MG63 (cell line): ENCODE measurements at regions not wholly inside any gene's neighbourhood (a gene's known extent, or its start where the extent isn't known, plus 50 kb on each side); places are given as distances from the start of the nearest gene placed in this dataset.
A peak's percentile ranks its signal among the peaks of the same experiment; 100 is the strongest.
"Not testable (repeated sequence)": the region's sequence is repeated elsewhere in the genome, so short reads cannot be mapped to it uniquely, and the experiment has no call there.

Experiments used
- DNase-seq: peaks from one replicate; pipeline ENCODE4 v3.0.0-alpha.2; 2020
- H3K27me3 ChIP-seq: fragments of 250-450 bp; sonication (Bioruptor Pico); 2 replicates; pipeline ENCODE4 v1.5.1; 2020; ENCODE audit warnings: mild to moderate bottlenecking, moderate library complexity
- H3K36me3 ChIP-seq: fragments of 250-450 bp; sonication (Bioruptor Pico); 2 replicates; pipeline ENCODE4 v1.5.1; 2020; ENCODE audit warnings: mild to moderate bottlenecking, moderate library complexity
- H3K4me3 ChIP-seq: fragments of 250-450 bp; sonication (Bioruptor Pico); 2 replicates; pipeline ENCODE4 v1.5.1; 2020; ENCODE audit warnings: mild to moderate bottlenecking, moderate library complexity
- H3K9me3 ChIP-seq: fragments of 250-450 bp; sonication (Bioruptor Pico); 2 replicates; pipeline ENCODE4 v1.5.1; 2020; ENCODE audit warnings: mild to moderate bottlenecking, moderate library complexity

DNA sequence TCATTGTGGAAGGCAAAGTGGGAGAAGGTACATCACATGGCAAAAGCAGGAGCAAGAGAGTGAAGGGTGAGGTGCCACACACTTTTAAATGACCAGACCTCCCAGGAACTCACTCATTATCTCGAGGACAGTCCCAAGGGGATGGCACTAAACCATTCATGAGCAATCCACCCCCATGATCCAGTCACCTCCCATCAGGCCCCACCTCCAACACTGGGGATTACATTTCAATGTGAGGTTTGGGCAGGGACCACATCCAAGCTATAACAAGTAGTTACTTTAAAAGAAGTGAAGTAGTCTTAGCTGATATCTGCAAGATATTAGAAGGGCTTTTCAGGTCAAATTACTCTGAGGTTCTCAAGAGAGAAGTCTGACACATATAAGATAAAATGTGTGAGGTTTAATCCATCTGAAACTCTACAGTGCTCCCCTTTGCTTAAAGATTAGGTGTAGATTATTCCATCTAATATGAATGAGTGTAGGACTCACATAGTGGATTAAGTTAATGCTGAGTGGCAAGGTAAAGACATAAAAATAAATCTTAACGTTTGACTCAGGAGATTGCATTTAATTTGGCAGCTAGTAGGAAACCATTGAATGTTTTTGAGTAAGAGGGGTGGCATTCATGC lies 130.8 kb downstream of the TMX1 start:
- DNase-seq: no peak
- Histone ChIP-seq H3K36me3 (no peaks in the 10 kb centered on the region), H3K27me3 (no peaks in the 10 kb centered on the region), H3K9me3 (no peaks in the 10 kb centered on the region), H3K4me3 (no peak overlapping the region)

DNA sequence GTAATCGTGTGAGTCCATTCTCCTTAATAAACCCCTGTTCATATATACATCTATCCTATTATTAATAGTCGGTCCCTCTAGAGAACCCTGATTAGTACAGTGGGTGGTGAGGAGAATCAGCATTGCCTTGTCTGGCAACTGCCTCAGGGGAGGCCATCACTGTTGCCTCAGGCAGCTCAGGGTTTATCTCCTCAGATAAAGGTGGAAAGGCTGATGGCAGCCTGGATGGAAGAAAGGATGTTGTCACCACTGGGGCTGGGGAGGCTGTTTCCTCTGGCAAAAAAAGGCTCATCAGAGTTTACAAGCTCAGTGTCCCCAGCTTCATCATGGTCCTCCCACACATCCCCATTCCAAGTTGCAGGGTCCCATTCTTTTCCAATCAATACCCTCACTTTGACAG lies 137.1 kb downstream of the TMX1 start:
- not testable (repeated sequence) for H3K9me3 ChIP-seq, DNase-seq, H3K4me3 ChIP-seq, H3K27me3 ChIP-seq, H3K36me3 ChIP-seq

DNA sequence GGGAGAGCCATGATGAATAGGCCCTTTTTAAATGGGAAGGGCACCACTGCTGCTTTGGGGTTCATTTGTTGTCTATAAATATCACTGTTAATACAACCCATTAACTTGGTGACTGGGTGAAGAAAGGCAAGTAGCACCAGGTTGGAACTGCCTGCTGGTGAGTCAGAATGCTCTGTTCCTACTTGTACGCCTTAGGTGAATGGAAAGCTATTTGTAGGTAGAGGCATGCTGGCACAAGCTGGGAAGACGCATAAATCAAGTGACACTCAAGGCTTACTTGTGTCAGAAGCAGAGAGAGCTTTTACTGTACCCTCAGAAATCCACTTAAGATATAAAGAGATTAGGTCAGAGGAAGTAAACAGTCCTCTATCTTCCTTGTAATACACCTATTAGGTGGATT lies 142.5 kb downstream of the TMX1 start:
- no peaks in the 10 kb centered on the region for H3K36me3 ChIP-seq
- no peaks in the 10 kb centered on the region for H3K9me3 ChIP-seq
- no peak overlapping the region for H3K4me3 ChIP-seq
- no peak for DNase-seq
- H3K27me3 ChIP-seq: no peaks in the 10 kb centered on the region

DNA sequence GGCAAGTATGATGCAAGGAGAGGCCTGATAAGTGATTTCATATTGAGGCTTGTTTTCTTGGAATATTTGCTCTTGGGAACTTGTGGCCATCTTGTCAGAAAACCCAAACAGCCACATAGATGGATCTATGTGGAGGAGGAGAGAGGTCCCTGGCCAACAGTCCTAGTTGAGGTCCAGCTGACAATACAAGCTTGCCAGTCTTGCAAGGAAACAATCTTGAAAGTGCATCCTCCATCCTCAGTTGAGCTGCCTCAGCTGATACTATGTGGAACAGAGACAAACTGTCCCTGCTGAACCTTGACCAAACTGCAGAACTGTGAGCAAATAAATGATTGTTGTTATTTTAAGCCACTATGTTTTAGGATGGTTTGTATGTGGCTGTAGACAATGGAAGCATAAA lies 146.4 kb downstream of the TMX1 start:
- no peaks in the 10 kb centered on the region for H3K27me3 ChIP-seq
- no peaks in the 10 kb centered on the region for H3K36me3 ChIP-seq
- no peak overlapping the region for H3K4me3 ChIP-seq
- DNase-seq: no peak
- H3K9me3 ChIP-seq: no peaks in the 10 kb centered on the region

DNA sequence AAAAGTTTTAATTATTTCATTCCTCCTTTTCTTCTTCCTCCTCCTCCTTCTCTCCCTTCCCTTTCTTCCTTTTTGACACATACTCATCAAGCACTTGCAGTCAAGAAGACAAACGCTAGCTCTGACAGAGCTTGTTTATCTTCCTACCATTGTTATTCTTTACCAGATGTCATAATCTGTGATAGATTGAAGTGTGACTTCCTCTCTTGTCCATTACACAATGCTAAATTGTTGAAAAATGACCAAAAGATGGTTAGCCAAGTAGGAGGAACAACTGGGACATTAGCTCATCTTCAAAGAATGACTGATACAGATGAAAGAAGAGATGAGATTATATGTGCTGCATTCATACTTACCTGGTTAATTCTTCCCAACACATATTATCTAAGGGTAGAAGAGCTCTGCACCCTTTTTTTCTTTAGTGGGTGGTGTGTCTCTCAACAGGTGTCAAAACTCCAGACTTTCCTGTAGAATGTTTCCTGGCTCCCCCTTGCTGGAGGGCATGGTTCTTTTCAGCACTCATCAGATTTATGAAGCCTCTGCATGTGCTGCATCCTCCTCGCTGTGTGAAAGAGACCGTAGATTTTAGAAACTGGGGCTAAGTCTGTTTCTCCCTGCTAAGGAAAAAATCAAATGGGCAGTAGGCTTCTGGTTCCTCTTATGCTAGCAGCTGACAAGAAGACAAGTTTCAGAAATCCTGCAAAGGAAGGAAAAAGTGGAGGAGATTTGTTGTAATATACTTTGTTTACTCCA lies 147.1 kb downstream of the TMX1 start:
- Histone ChIP-seq H3K36me3 (no peaks in the 10 kb centered on the region), H3K9me3 (no peaks in the 10 kb centered on the region), H3K4me3 (no peak overlapping the region), H3K27me3 (no peaks in the 10 kb centered on the region)
- no peak for DNase-seq

DNA sequence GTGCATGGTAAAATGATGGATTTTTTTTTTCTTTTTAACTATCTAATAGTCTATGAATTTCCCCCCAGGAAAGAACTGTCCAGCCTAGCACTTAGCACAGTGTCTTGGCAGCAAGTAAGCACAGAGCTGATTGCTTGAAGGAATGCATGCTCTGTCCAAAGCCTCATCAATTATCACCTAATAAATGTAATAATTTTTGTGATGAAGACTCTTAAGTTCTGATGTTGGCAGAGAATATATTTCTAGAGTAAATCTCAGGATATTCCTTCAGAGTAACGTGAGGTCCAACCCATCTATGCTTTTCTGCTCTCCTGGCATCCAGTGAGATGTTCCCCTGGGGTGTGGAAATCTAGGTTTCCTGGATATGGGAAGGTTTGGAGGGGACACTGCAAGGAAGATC lies 152.4 kb downstream of the TMX1 start:
- Histone ChIP-seq H3K27me3 (no peaks in the 10 kb centered on the region), H3K36me3 (no peaks in the 10 kb centered on the region), H3K4me3 (no peak overlapping the region), H3K9me3 (no peaks in the 10 kb centered on the region)
- no peak for DNase-seq

DNA sequence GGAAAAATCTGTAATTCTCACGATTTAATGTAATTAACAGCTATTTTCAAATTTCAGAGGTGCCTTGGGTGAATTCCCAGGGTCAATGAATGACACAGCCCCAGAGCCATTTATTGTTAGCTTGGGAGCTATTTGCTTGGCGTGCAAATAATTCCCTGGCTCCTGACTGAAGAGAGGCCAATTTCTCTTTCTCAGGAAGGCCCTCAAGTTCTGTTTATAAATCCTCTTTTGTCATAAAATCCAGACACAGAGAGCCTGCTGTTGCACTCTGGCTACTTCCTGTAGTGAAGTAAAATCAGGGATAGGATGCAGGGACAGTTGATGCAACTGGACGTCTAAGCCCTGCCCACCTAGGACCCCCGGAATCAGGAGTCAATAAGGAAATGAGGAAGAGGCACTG lies 154.3 kb downstream of the TMX1 start:
- H3K36me3 ChIP-seq: no peaks in the 10 kb centered on the region
- H3K4me3 ChIP-seq: no peak overlapping the region
- DNase-seq: no peak
- H3K27me3 ChIP-seq: no peaks in the 10 kb centered on the region
- no peaks in the 10 kb centered on the region for H3K9me3 ChIP-seq

DNA sequence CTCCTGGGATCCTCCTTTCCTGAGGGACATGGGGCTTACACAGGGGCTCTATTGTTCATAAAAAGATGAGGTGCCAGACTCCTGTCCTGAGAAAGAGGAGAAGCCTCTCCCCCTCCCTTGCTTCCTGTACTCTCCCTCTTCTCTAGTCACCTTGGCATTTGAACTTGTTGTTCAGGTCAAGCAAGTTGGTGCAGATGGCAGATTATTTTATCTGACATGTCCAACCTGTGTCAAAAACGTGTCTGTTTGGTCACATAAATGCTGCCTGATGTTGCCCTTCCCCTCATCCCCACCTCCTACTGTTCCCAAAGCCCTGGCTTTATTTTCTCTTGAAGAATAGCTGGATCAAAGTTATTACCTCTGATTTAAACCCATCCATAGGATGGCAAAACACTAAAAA lies 154.8 kb downstream of the TMX1 start:
- Histone ChIP-seq H3K27me3 (no peaks in the 10 kb centered on the region), H3K4me3 (no peak overlapping the region), H3K9me3 (no peaks in the 10 kb centered on the region), H3K36me3 (no peaks in the 10 kb centered on the region)
- no peak for DNase-seq

DNA sequence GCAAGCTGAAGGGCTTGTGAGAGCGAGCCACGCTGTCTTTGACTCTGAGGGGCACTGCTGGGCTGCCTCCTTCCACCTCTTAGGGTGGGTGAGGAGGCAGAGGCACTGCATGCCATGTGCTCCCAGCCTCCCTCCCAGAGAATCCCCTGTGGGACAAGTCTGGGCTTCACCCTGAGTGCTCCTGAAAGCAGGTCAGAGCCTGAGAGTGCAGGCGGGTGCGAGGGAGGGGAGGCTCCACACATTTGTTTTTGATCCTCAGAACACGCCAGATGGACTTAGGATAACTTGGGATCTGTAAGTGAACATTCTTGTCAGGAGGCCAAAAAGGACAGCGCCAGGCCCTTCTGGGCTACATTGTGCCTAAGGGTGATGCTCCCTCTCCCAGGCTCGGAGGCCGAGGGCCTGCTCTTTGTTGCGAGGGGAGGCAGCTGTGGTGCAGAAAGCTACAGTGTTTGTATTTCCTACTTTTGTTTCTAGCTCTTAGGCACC lies 155.4 kb downstream of the TMX1 start:
- Histone ChIP-seq H3K9me3 (no peaks in the 10 kb centered on the region), H3K36me3 (no peaks in the 10 kb centered on the region), H3K27me3 (no peaks in the 10 kb centered on the region), H3K4me3 (no peak overlapping the region)
- peak; percentile 72 for DNase-seq

DNA sequence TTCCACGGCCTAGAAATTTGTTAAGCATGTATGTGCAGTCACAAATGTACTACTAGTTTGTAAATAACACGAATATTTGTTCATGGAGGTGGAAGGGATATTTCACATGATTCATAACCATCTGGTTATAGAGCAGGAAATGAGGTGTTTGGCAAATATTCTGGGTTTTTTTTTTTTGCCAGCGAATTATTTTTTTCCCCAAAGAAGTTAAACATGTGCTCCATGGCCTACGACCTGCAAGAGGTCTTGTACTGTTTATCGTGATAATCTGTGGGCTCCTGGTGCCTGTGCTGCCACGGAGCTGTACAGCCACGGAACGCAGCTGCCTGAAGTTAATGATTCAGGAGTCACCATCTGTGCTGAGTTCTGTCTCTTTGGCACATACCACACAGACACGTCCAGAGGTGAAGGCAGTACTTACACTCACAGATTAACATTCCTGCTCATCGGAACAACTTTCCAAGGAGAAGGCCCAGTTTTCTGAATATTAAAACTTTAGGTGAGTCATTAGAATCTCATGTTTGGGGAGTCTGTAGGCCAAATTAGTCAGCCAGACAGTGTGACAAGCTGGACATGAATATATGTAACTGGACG lies 156.3 kb downstream of the TMX1 start:
- Histone ChIP-seq H3K4me3 (no peak overlapping the region), H3K27me3 (no peaks in the 10 kb centered on the region), H3K9me3 (no peaks in the 10 kb centered on the region), H3K36me3 (no peaks in the 10 kb centered on the region)
- peak; percentile 74 for DNase-seq

DNA sequence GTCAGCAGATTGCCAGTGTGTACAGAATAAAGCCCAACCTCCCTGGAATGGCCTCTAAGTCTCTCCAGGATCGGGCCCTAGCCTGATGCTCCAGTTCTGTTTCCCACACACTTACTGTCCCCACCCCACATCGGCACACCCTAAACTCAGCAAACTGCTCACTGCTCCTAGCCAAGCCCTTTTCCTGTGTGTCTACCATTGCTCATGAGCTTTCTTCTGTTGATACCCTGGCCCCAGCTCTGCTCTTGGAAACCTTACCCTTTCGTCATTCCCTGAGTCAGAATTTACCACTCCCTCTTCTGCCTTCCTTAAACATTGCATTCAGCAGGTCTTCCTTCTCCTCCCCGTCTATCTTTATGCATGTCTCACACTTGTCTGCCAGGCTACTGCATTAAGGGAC lies 158.9 kb downstream of the TMX1 start:
- no peak overlapping the region for H3K4me3 ChIP-seq
- H3K36me3 ChIP-seq: no peaks in the 10 kb centered on the region

DNA sequence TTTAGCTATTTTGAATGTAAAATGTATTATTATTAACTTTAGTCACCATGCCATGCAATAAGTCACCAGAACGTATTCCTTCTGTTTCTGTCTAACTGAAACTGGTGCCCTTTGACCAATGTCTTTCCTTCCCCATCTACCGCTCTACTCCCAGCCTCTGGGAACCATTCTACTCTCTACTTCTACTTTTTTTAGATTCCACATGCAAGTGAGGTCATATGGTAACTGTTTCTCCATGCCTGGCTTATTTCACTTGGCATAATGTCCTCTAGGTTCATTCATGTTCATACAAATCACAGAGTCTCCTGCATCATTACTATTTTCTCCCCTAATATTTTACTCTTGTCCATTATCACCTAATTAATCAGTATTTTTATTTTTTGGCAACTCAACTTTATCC lies 160.1 kb downstream of the TMX1 start:
- Histone ChIP-seq H3K9me3 (no peaks in the 10 kb centered on the region), H3K4me3 (no peak overlapping the region), H3K27me3 (no peaks in the 10 kb centered on the region), H3K36me3 (no peaks in the 10 kb centered on the region)
- no peak for DNase-seq

More for the DNA sequence above, 158.9 kb downstream of the TMX1 start:
- H3K27me3 ChIP-seq: no peaks in the 10 kb centered on the region
- peak; percentile 86 for DNase-seq
- no peaks in the 10 kb centered on the region for H3K9me3 ChIP-seq

DNA sequence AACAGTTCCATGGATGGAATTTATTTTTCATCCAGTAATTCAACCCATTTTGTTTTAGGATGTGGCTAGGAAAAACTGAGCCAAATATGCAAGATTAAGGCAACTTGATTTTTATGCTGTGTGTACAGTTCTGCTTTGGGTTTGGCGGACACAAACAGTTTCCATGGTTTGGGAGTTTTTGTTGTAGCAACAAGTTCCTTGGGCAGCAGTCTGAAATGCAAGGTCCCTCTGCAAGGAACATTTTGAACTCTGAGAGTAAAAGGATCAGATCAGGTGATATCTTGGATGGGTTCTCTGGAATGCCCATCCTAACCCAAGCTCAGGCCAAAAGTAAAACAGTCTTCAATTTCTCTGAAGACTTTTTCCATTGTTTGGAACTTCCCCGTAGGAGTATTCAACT lies 161.2 kb downstream of the TMX1 start:
- H3K4me3 ChIP-seq: no peak overlapping the region
- no peaks in the 10 kb centered on the region for H3K9me3 ChIP-seq
- H3K27me3 ChIP-seq: no peaks in the 10 kb centered on the region
- no peak for DNase-seq
- H3K36me3 ChIP-seq: no peaks in the 10 kb centered on the region

DNA sequence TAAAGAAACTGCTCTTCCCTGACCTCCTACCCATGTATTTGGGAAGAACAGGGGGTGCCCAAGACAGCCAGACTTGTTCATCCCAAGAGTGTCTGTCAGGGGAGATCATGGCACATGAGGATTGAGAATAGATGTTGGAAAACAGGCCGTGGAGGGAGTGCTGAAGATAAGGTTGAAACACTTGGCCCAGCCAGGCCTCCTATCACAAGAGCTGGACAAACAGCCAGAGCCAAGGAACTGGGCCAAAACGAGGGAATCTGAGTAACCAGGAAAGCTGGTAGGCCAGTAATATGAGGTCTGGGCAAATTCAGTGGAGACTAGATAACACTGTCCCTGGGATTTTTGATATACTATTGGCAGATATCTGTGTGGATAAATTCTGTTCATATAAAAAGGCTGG lies 161.7 kb downstream of the TMX1 start:
- no peak for DNase-seq
- Histone ChIP-seq H3K9me3 (no peaks in the 10 kb centered on the region), H3K4me3 (no peak overlapping the region), H3K36me3 (no peaks in the 10 kb centered on the region), H3K27me3 (no peaks in the 10 kb centered on the region)

DNA sequence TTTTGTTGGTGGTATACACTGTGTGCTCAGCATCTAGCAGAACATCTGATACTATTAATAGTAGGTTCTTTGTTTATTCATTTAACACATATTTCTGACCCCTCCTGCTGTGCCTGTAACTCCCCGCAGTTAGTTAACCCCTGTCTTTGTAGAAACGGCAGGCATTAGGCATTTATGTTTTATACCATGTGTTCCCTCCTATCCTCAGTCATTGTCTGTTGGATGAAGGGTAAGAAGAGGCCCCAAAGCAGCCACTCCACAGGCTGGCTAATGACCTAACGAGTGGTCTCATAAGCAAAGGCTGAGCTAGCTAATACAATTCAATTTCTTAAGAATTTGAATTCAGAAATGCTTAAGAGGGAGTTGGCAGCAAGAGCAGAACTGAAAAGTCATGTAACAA lies 170.8 kb downstream of the TMX1 start:
- Histone ChIP-seq H3K4me3 (no peak overlapping the region), H3K27me3 (no peaks in the 10 kb centered on the region)

DNA sequence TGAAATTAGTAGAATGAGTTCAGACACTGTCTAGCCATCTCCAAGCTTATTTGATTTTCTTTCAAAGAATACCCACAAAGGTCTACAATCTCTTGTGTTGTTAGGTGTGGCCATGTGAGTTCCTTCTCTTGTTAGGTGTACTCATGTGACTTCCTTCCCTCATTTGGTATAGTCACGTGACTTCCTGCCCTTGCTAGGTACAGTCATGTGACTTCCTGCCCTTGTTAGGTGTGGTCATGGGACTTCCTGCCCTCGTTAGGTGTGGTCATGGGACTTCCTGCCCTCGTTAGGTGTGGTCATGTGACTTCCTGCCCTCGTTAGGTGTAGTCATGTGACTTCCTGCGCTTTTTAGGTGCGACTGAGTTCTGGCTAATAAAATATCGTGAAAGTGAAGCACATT lies 179.6 kb downstream of the TMX1 start:
- no peaks in the 10 kb centered on the region for H3K27me3 ChIP-seq
- no peaks in the 10 kb centered on the region for H3K36me3 ChIP-seq
- H3K4me3 ChIP-seq: no peak overlapping the region
- no peak for DNase-seq
- no peaks in the 10 kb centered on the region for H3K9me3 ChIP-seq

More for the DNA sequence above, 170.8 kb downstream of the TMX1 start:
- DNase-seq: no peak
- no peaks in the 10 kb centered on the region for H3K9me3 ChIP-seq
- H3K36me3 ChIP-seq: no peaks in the 10 kb centered on the region

DNA sequence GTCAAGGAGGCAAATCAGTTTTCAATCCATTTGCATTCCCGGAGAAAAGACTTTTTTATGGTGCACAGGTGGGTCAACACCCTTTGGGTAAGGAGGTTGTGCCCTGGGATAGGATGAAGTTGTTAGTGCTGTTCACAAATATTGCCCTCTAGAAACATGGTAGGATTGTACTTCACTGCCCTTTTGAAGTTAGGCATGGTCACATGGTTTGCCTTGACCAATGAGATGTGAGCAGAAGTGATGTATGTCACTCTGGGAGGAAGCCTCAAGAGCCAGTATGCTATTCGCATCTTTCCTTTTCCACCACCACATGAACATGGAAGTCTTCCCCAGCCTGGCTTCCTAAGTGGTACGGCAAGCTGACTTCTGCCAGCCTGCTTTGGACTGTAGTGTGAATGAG lies 182.7 kb downstream of the TMX1 start:
- Histone ChIP-seq H3K36me3 (no peaks in the 10 kb centered on the region), H3K27me3 (no peaks in the 10 kb centered on the region), H3K9me3 (no peaks in the 10 kb centered on the region), H3K4me3 (no peak overlapping the region)
- no peak for DNase-seq

DNA sequence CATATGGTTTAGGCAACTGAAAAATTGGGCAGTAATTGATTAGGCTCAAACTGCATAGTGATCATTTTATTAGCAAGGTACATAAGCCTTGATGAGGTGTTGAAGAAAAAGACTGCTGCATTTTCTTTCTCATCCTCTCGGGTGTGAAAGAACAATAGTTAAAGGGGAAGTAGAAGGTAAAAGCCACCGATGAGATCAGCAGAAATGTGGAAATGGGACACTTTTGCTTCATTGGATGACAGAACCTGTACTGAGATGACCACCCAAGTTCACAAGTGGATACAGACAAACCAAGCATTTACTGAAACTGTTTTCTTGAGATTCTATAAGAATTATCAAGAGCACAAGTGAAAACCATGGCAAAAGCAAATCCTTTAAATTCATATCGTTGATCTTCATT lies 184.0 kb downstream of the TMX1 start:
- Histone ChIP-seq H3K9me3 (no peaks in the 10 kb centered on the region), H3K4me3 (no peak overlapping the region), H3K27me3 (no peaks in the 10 kb centered on the region), H3K36me3 (no peaks in the 10 kb centered on the region)
- no peak for DNase-seq
